Astrocyte of the spinal cord (primary cell): ENCODE measurements at regions not wholly inside any gene's neighbourhood (a gene's known extent, or its start where the extent isn't known, plus 50 kb on each side); places are given as distances from the start of the nearest gene placed in this dataset.

Experiments used
- DNase-seq: peaks from one replicate; pipeline ENCODE4 v3.0.0; 2011; ENCODE audit warnings: low read depth, low spot score
- H3K4me3 ChIP-seq: 2 replicates; pipeline ENCODE4 v1.5.1; 2011; ENCODE audit warnings: low read depth, mild to moderate bottlenecking, low read length, moderate library complexity
- in situ Hi-C: cut with HindIII; loops from 2 replicates; pipeline ENCODE4 v1.10.0; 2017; ENCODE audit warnings: low sequenced_read_pairs
- TF ChIP-seq, protein P1 (sequence below): IDR thresholded peaks from 2 replicates; pipeline ENCODE4 v1.5.1; 2012; ENCODE audit warnings: low read depth, mild to moderate bottlenecking, low read length, inconsistent platforms

DNA sequence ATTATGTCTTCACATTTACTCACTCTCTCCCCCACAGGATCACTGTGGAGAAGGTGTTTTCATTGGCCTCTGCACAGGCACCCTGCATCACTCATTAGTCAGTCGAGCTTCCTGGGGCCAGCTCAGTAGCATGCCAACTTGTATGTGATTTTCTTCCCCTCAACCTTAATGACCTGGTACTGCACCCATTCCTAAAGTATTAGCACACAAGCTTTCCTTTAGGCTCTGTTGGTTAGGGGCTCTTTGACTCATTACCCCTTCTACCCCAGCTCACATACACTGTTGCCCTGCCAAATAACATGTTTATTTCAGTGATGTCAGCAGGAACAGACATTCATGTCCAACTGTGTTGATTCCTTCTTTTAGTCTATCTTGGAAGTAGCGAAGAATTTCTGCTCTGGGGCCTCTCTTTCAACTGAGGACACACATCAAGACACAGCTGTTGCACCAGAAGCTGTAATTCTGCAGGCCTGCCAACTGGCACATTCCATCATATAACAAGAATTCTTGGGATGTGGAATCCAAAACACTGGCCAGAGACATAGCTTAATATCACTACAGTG lies 603.5 kb upstream of the ADAMTS5 start:
- no peak overlapping the region for H3K4me3 ChIP-seq
- peak; percentile 94 for DNase-seq
- TF ChIP-seq, protein P1, sequence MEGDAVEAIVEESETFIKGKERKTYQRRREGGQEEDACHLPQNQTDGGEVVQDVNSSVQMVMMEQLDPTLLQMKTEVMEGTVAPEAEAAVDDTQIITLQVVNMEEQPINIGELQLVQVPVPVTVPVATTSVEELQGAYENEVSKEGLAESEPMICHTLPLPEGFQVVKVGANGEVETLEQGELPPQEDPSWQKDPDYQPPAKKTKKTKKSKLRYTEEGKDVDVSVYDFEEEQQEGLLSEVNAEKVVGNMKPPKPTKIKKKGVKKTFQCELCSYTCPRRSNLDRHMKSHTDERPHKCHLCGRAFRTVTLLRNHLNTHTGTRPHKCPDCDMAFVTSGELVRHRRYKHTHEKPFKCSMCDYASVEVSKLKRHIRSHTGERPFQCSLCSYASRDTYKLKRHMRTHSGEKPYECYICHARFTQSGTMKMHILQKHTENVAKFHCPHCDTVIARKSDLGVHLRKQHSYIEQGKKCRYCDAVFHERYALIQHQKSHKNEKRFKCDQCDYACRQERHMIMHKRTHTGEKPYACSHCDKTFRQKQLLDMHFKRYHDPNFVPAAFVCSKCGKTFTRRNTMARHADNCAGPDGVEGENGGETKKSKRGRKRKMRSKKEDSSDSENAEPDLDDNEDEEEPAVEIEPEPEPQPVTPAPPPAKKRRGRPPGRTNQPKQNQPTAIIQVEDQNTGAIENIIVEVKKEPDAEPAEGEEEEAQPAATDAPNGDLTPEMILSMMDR: no peak
- in situ Hi-C loops: no loop called here

DNA sequence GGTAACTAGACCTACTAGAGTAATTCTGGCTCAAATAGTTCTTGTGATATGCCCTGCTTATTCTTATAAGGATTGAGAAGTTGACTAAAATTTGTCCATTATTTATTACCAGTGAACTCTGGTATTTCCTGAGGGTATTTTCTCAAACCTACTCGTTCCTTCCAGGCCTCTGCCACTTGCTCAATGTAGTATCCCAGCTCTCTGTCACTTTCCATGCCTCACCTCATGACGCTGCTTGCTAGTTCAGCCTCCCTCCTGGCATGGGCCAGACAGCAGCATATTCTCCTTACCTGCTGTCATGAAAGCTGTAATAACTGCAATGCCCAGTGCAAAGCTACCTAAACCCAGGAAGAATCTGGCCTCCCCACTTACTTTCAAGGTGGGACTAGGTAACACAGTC lies 602.9 kb upstream of the ADAMTS5 start:
- in situ Hi-C loops: no loop called here
- DNase-seq: no peak
- H3K4me3 ChIP-seq: no peak overlapping the region

DNA sequence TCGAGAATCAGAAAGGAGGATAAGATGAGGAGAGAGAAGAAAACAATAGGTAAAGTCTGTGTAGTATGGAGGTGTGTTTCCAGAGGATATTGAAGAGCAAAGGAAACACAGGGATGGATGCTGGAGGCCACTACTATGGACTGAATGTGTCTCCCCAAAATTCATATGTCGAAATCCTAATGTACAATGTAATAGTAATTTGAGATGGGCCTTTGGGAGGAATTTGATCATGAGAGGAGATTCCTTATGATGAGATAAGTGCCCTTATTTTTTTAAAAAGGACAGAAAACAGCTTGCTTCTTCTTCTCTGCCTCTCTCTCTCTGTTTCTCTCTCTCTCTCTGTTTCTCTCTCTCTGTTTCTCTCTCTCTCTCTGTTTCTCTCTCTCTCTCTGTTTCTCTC lies 602.2 kb upstream of the ADAMTS5 start:
- H3K4me3 ChIP-seq: no peak overlapping the region
- no peak for DNase-seq
- TF ChIP-seq, protein P1: no peak
- in situ Hi-C loops: no loop called here

More for the DNA sequence above, 602.9 kb upstream of the ADAMTS5 start:
- TF ChIP-seq, protein P1: no peak

DNA sequence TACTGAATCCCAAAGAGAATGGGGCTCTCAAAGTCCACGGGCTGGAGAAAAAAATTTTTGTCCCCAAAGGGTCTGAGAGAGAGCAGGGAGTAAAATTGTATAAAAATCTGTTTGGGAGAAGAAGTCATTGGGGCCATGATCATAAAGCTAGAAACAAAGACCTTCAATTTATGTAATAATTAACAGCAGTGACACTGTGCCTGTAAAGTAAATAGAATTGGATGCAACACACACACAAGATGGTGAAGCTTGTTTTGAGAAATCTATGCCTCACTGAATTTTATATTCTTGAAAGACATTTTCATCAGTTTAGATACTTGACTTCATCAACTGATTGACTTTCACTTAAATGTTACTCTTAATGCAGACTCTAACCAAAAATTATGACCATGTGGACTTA lies 600.5 kb upstream of the ADAMTS5 start:
- H3K4me3 ChIP-seq: no peak overlapping the region
- DNase-seq: no peak
- in situ Hi-C loops: no loop called here
- TF ChIP-seq, protein P1: no peak

DNA sequence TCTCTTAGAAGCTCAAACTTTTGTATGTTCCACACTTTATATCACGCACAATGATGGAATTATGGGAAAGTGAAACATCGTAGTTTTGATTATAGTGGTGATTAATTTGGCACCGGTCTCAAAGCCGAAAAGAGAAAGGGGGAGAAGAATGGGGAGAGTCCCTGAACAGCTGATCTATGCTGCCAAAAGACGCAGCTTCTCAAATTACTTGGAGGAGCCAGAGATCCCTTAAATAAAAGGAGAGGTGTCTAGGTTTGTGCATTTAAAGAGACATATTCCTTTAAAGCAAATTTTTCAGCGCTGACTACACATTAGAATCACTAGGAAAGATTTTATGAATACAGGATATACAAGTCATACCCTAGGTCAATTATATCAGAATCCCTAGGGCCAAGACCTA lies 599.6 kb upstream of the ADAMTS5 start:
- in situ Hi-C loops: no loop called here

DNA sequence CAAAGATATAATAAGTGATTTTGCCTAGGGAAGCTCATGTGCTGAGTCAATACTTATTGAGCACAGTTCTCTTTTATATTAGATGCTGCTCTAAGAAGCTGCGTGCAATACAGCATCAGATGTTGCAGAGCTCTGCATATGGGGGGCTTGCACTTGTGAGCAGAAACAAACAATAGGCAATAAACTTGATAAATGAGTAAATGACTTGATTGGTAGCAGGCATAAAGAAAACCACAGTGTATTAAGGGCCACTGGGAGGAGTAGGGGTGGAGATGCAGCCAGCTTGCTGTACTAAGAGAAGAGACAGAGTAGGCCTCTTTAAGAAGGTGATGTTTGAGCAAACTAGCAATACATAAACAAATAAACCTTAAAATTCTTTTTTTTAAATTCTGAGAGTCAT lies 598.5 kb upstream of the ADAMTS5 start:
- DNase-seq: no peak
- in situ Hi-C loops: no loop called here
- TF ChIP-seq, protein P1: peak; percentile 4
- no peak overlapping the region for H3K4me3 ChIP-seq

More for the DNA sequence above, 599.6 kb upstream of the ADAMTS5 start:
- DNase-seq: no peak
- no peak overlapping the region for H3K4me3 ChIP-seq
- TF ChIP-seq, protein P1: no peak
